HG03103 (cell line): ENCODE measurements at regions not wholly inside any gene's neighbourhood (a gene's known extent, or its start where the extent isn't known, plus 50 kb on each side); places are given as distances from the start of the nearest gene placed in this dataset.
"Not testable (repeated sequence)": the region's sequence is repeated elsewhere in the genome, so short reads cannot be mapped to it uniquely, and the experiment has no call there.

Source experiments
- ATAC-seq: cut with Tn5 transposase; IDR thresholded peaks from one replicate; pipeline ENCODE4 v1.9.1; 2021; ENCODE audit warnings: low read depth; ENCODE audit not compliant: unreplicated experiment

GRCh38 chr21:41612674-41613532, 104.9 kb upstream of the TMPRSS2 start:
- no peak for ATAC-seq

- no peak for ATAC-seq
These were observed 104.1 kb upstream of the TMPRSS2 start for GRCh38 chr21:41611966-41612606.

DNA sequence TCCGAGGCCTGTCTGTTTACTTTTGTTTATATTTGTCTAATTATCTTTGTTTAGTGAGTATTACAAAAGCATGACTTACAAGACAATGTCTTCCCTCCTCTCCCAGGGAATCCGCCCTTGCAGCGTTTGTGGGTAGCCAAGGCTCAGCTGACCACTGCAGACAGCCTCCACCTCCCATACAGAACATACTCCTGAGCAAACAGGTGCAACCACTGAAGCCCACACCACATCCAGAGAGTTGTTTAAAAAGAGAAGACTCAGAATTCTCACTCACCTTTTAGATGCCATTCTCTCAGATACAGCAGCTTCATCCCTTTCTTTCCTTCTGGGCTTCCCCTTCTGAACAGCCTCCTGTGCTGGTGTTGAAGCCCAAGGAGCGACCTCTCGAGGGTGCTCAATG, 103.5 kb upstream of the TMPRSS2 start:
- ATAC-seq = no peak

DNA sequence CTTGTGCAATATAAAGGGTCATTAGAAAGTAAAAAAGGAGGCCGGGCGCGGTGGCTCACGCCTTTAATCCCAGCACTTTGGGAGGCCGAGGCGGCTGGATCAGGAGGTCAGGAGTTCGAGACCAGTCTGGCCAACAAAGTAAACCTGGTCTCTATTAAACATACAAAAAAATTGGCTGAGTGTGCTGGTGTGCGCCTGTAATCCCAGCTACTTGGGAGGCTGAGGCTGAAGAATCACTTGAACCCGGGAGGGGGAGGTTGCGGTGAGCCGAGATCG, 102.8 kb upstream of the TMPRSS2 start:
- ATAC-seq = not testable (repeated sequence)

DNA sequence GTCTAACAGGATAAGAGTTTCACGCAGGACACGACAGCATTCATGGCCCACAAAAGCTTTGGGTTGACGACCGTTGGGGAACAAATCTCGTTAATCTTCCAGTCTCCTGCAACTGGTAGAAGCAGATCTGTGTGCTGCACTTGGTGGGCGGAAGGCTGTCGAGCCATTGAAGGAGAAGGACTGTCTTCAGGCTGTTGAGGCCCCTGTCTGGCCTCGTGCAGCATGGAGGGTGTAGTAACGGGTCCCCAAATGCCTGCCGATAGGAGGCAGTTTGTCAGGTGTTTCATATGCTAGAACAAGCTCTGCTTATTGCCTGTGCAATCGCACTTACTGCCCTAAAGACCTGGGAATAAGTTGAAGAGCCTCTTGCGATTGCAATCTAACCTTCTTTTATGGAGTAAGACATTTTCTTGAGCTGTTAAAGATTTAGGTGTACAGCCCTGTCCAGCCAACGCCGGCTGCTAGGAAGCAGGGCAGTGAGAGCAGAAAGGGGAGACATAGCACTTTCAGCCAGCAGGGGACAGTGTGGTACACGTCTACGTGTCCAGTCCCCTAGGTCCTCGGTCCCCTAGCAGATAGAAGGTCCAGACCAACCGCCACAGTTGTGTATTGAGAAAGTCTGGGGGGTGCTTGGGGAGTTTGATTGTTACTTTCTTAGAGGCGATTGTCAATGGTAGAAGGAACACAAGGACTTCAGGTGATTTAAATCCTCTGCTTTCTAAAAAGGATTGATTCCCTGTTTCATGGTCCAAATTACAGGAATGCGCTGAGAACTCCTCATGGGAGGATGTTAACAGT, 102.3 kb upstream of the TMPRSS2 start:
- no peak for ATAC-seq

DNA sequence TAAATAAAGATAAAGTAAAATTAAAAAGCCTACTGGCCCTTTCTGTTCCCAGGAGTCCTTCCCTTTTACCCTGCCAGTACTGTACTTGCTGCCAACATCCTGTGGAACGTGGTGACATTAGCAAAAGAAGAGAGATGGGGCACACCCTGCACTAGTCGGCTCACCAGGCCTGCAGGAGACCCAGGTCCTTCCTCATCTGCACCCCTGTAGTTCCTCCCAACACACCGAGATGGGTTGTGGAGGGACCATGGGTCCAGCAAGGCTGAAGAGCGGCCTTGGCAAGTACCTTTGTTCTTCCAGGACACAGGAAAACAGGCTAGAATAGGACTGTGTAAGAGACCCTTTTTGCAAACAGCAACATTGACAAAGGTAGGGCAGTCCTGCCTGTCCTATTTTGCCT, 98.7 kb upstream of the TMPRSS2 start:
- no peak for ATAC-seq

DNA sequence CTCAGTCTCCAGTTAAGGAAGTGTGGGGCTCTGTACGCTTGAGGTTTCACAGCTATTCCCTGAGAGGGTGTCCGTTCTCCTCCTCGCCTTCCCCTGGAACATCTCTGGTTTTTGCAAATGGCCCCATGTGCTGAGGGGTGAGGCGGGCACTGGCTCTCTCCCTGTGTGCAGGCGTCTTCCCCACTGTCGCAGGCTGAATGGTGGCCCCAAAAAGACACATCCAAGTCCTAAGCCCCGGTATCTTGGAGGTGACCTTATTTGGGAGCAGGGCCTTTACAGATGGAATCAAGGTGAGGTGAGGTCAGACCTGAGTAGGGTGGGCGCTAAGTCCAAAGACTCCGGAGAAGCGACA, 98.0 kb upstream of the TMPRSS2 start:
- no peak for ATAC-seq

GRCh38 chr21:41605178-41605933, 97.4 kb upstream of the TMPRSS2 start:
- no peak for ATAC-seq

DNA sequence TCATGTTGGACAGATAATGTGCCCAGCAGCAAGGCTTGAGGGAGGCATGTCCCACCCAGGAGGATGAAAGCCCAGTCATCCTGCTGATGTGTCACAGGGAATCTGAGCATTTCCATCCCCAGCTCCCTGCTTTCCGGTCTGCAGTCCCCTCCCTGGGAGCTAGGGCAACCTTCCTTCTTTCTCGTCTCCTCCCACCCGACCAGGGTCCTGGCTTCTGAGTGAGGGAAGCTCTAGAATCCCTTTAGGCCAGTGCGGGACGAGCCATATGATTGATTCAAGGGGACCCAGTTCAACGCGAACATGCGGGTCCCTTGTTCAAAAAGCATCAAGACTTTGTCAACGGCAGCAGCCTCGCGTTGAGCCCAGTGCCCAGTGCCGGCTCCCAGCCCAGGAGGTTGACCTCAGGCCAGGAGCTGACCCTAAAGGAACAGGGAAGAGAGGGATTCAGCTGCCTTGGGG, 96.7 kb upstream of the TMPRSS2 start:
- no peak for ATAC-seq

- ATAC-seq = no peak
These were observed 95.5 kb upstream of the TMPRSS2 start for GRCh38 chr21:41603476-41603875.

DNA sequence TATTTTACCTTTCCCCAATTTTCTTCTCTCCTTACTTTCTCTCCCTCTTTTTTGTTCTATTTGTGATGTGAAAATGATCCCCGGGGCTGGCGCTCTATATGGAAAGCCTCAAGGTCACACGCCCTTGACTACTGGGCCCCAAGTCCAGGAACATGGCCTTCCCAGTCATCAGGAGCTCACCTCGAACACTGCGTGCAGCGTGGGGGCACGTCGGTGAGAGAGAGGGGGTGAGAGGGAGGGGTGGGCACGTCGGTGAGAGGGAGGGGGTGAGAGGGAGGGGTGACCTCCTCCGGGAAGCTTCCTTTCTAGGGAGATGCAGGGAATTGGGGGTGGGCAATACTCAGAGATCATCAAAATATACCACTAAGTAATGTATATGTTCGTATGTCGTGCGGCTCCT, 94.6 kb upstream of the TMPRSS2 start:
- no peak for ATAC-seq

DNA sequence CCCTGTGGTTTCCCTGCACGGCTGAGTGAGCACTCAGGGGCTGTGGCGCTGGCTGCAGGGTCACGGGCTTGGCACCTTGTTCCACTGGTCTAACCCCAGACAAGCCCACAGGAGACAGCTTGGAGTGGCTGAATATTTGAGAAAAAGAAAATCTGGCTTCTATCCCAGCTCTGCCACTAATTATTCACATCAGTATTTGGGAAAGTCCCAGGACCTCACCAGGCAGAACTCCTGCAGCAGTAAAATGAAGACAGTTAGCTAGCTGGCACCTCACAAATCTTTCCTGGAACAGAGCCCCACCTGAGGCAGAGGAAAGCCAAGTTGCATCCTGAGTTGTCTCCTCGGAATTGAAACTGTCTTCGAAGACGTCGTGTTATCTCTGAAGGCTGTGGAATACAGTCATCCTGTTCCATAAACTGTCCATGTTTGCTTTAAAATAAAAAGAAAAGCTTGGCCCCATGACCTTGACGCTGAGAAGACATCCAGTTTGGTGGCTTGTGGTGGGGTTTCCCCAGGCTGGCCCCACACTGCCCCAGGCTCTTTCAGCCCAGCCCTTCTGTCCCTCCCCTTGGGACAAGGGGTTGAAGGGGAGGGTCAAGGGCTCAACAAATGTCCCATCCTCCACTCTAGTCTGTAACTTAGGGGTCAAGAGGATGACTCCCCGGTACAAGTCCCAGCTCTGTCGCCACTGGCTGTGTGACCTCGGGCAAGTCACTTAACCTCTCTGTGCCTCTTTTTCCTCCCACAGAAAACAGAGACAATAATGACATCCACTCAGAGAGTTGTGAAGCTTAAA, 93.8 kb upstream of the TMPRSS2 start:
- ATAC-seq = no peak

DNA sequence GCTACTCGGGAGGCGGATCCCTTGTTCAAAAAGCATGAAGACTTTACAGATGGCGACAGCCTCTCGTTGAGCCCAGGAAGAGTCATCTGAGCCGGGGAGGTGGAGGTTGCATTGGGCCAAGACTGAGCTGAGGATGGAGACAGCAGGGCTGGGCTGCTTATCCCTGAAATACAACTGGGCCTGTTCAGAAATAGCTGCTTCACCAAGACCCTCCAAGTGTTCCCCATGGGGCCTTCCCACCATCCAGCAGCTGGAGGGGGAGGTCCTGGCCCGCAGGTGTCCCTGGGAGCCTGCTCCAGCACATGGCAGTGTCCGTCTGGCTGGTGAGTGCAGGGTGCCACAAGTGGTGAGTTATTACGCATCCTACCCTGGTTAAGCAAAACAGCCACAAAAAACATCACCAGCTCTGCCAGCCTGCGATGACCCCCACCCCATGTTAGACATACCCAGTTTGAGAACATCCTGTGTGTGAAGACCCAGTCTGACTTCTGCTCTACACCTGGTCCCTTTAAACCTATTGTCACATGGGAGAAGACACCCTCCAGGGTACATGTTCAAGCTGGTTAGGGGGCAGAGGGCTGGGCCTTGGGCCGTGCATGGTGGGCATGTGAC, 93.1 kb upstream of the TMPRSS2 start:
- ATAC-seq = no peak

DNA sequence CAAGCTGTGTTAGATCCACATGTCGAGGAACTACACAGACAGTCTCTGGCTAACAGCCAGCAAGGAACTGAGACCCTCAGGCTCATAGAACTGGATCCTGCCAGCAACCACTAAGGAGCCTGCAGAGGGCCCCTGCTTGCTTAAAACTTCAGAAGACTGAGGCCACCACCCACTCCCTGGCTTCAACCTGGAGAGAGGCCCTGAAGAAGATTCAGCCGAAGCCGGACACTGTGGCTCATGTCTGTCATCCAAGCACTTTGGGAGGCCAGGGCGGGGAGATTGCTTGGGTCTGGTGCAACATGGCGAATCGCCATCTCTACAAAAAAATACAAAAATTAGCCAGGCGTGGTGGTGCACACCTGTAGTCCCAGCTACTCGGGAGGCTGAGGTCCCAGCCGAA, 92.6 kb upstream of the TMPRSS2 start:
- ATAC-seq = no peak

- ATAC-seq = no peak
These were observed 92.2 kb upstream of the TMPRSS2 start for GRCh38 chr21:41600116-41600515.

DNA sequence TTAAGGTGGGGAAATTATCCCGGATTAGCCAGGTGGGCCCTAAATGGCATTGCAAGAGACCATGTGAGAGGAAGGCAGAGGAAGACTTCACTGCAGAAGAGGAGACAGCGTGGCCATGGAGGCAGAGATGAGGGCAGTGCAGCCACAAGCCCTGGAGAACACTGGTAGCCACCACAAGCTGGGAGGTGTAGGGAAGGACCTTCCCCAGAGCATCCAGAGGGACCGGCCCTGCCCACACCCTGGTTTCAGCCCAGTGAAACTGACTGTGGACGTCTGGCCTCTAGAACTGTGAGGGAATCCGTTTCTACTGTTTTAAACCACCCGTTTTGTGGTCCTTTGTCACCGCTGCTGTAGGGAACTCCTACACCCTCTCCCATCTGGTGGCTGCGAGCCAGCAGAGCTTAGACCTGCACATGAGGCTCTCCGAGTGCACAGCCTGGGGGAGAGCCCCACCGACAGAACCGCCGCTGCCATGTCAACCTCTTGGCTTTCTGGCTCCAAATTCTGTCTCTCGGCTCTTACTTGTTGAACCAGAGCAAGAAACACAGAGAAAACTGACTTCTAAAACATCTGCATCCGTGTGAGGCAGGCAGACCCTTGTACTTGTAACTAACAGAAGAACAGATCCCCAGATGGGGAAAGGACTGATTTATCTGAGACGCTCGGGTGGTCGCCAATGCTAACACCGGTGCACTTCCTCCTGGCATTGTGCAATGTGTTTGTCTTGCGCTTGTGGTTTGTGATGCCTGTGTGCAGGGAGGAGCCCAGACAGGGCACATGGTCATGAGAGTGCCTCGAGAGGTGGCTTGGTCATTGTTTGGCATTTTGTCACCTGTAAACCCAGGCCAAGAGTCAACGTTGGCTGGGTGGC, 90.8 kb upstream of the TMPRSS2 start:
- no peak for ATAC-seq

- ATAC-seq = no peak
These were observed 89.9 kb upstream of the TMPRSS2 start for GRCh38 chr21:41597811-41598231.

DNA sequence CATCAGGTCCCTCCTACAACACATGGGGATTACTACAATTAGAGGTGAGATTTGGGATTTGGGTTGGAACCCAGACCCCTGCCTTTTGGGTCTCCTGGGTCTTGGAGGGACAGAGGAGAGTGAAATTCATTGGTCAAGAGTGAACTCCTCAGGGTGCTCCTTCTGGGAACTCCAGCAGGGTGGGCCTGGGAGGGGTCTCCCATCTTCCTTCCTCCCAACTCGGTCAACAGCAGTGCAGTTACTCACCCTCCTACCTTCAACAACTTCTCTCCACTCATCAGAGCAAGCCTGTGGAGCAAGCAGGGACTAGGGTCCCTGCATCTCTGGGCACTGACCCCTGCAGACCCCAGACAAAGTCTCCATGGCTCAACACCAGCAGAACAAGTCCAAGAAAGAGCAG, 89.3 kb upstream of the TMPRSS2 start:
- no peak for ATAC-seq
